HEK293 (cell line): ENCODE measurements at regions not wholly inside any gene's neighbourhood (a gene's known extent, or its start where the extent isn't known, plus 50 kb on each side); places are given as distances from the start of the nearest gene placed in this dataset.

Experiments
- CTCF ChIA-PET: fragments of 350-600 bp; formaldehyde crosslinking; extraction: SDS; loops from one replicate; lab custom pipeline; 2021; ENCODE audit warnings: antibody characterized with exemption; lab: Yijun Ruan, JAX
- POLR2A ChIA-PET: fragments of 300-600 bp; formaldehyde crosslinking; extraction: SDS; loops from one replicate; lab custom pipeline; 2020; ENCODE audit warnings: antibody characterized with exemption, inconsistent platforms; lab: Yijun Ruan, JAX
- H3K27ac ChIP-seq: fragments of 200-500 bp; sonication (Bioruptor generic); 2 replicates; pipeline ENCODE4 v1.5.1; 2014; ENCODE audit warnings: low read depth, low read length, control low read depth, inconsistent platforms; ENCODE audit errors: extremely low read depth
- H3K36me3 ChIP-seq, 2 experiments: fragments of 200-500 bp in 1 of 2; sonication (Bioruptor generic) in 1 of 2; 1 replicate in 1 of 2; 2 replicates in 1 of 2; pipeline ENCODE4 v1.5.1; 2014 to 2017; ENCODE audit warnings: inconsistent platforms in 2 of 2, low read length in 2 of 2; ENCODE audit not compliant: control insufficient read depth in 2 of 2, insufficient read depth in 1 of 2
- H3K4me1 ChIP-seq: fragments of 200-500 bp; sonication (Bioruptor generic); 2 replicates; pipeline ENCODE4 v1.5.1; 2014; ENCODE audit warnings: mild to moderate bottlenecking, low read length, inconsistent platforms; ENCODE audit not compliant: control insufficient read depth, insufficient read depth
- H3K4me3 ChIP-seq: 2 replicates; pipeline ENCODE4 v1.5.1; 2011; ENCODE audit warnings: low read depth, mild to moderate bottlenecking, control low read depth, low read length, moderate library complexity
- H3K9me3 ChIP-seq: fragments of 200-500 bp; sonication (Bioruptor generic); 2 replicates; pipeline ENCODE4 v1.5.1; 2014; ENCODE audit warnings: low read depth, low read length, inconsistent platforms; ENCODE audit not compliant: control insufficient read depth, insufficient read depth
- BCL11A ChIP-seq: fragments of 450-650 bp; formaldehyde crosslinking; IDR thresholded peaks from 2 replicates; pipeline ENCODE4 v1.5.1; 2016; ENCODE audit warnings: low read depth, missing biosample characterization, missing genetic modification characterization
- HOXC10 ChIP-seq: sonication (generic); formaldehyde crosslinking; IDR thresholded peaks from 2 replicates; pipeline ENCODE4 v1.8.1; 2023; ENCODE audit warnings: mild to moderate bottlenecking, missing genetic modification reagents
- KLF10 ChIP-seq: fragments of 450-650 bp; IDR thresholded peaks from 2 replicates; pipeline ENCODE4 v1.5.1; 2018; ENCODE audit warnings: missing biosample characterization, mild to moderate bottlenecking, missing genetic modification characterization
- OSR2 ChIP-seq: fragments of 450-650 bp; formaldehyde crosslinking; IDR thresholded peaks from 2 replicates; pipeline ENCODE4 v1.5.1; 2016; ENCODE audit warnings: missing biosample characterization, missing genetic modification characterization
- PRDM1 ChIP-seq: fragments of 450-650 bp; formaldehyde crosslinking; IDR thresholded peaks from 2 replicates; pipeline ENCODE4; 2016; ENCODE audit warnings: missing biosample characterization, missing genetic modification characterization
- WT1 ChIP-seq: fragments of 450-650 bp; formaldehyde crosslinking; IDR thresholded peaks from 2 replicates; pipeline ENCODE4 v1.5.1; 2016; ENCODE audit warnings: missing biosample characterization, missing genetic modification characterization
- ZBTB20 ChIP-seq: fragments of 450-650 bp; formaldehyde crosslinking; IDR thresholded peaks from 2 replicates; pipeline ENCODE4 v1.5.1; 2016; ENCODE audit warnings: missing biosample characterization, missing genetic modification characterization
- ZBTB21 ChIP-seq: fragments of 450-650 bp; formaldehyde crosslinking; IDR thresholded peaks from 2 replicates; pipeline ENCODE4 v1.5.1; 2017; ENCODE audit warnings: missing biosample characterization, missing genetic modification characterization
- ZBTB8A ChIP-seq: fragments of 450-650 bp; formaldehyde crosslinking; IDR thresholded peaks from 2 replicates; pipeline ENCODE4 v1.5.1; 2016; ENCODE audit warnings: missing biosample characterization, missing genetic modification characterization
- ZEB2 ChIP-seq: fragments of 450-650 bp; formaldehyde crosslinking; IDR thresholded peaks from 2 replicates; pipeline ENCODE4 v1.5.1; 2016; ENCODE audit warnings: missing biosample characterization, missing genetic modification characterization
- ZNF114 ChIP-seq: fragments of 450-650 bp; formaldehyde crosslinking; IDR thresholded peaks from 2 replicates; pipeline ENCODE4 v1.5.0; 2017; ENCODE audit warnings: missing biosample characterization, missing genetic modification characterization
- ZNF155 ChIP-seq: fragments of 450-650 bp; formaldehyde crosslinking; IDR thresholded peaks from 2 replicates; pipeline ENCODE4 v1.5.1; 2016; ENCODE audit warnings: missing biosample characterization, missing genetic modification characterization
- ZNF2 ChIP-seq: fragments of 450-650 bp; formaldehyde crosslinking; IDR thresholded peaks from 2 replicates; pipeline ENCODE4 v1.5.1; 2016; ENCODE audit warnings: missing biosample characterization, missing genetic modification characterization
- ZNF214 ChIP-seq: fragments of 450-650 bp; formaldehyde crosslinking; IDR thresholded peaks from 2 replicates; pipeline ENCODE4 v1.5.1; 2017; ENCODE audit warnings: missing biosample characterization, mild to moderate bottlenecking, missing genetic modification characterization, borderline replicate concordance
- ZNF350 ChIP-seq: fragments of 450-650 bp; formaldehyde crosslinking; IDR thresholded peaks from 2 replicates; pipeline ENCODE4 v1.5.0; 2017; ENCODE audit warnings: missing biosample characterization, mild to moderate bottlenecking, missing genetic modification characterization
- ZNF404 ChIP-seq: fragments of 450-650 bp; formaldehyde crosslinking; IDR thresholded peaks from 2 replicates; pipeline ENCODE4 v1.5.1; 2017; ENCODE audit warnings: missing biosample characterization, missing genetic modification characterization
- ZNF560 ChIP-seq: fragments of 450-650 bp; formaldehyde crosslinking; IDR thresholded peaks from 2 replicates; pipeline ENCODE4 v1.5.1; 2017; ENCODE audit warnings: missing biosample characterization, missing genetic modification characterization, borderline replicate concordance
- ZNF571 ChIP-seq: fragments of 450-650 bp; formaldehyde crosslinking; IDR thresholded peaks from 2 replicates; pipeline ENCODE4 v1.5.0; 2017; ENCODE audit warnings: missing biosample characterization, missing genetic modification characterization
- ZNF585B ChIP-seq: fragments of 450-650 bp; formaldehyde crosslinking; IDR thresholded peaks from 2 replicates; pipeline ENCODE4 v1.5.1; 2016; ENCODE audit warnings: missing biosample characterization, missing genetic modification characterization
- ZNF621 ChIP-seq: fragments of 450-650 bp; formaldehyde crosslinking; IDR thresholded peaks from 2 replicates; pipeline ENCODE4 v1.5.1; 2017; ENCODE audit warnings: missing biosample characterization, missing genetic modification characterization
- ZNF624 ChIP-seq: fragments of 450-650 bp; formaldehyde crosslinking; IDR thresholded peaks from 2 replicates; pipeline ENCODE4 v1.5.1; 2017; ENCODE audit warnings: missing biosample characterization, missing genetic modification characterization
- ZNF660 ChIP-seq: fragments of 450-650 bp; IDR thresholded peaks from 2 replicates; pipeline ENCODE4 v1.5.1; 2018; ENCODE audit warnings: missing biosample characterization, mild to moderate bottlenecking, missing genetic modification characterization
- ZNF664 ChIP-seq: fragments of 450-650 bp; formaldehyde crosslinking; IDR thresholded peaks from 2 replicates; pipeline ENCODE4 v1.5.1; 2016; ENCODE audit warnings: missing biosample characterization, missing genetic modification characterization
- ZNF777 ChIP-seq: fragments of 450-650 bp; formaldehyde crosslinking; IDR thresholded peaks from 2 replicates; pipeline ENCODE4 v1.5.1; 2017; ENCODE audit warnings: missing biosample characterization, missing genetic modification characterization, borderline replicate concordance
- ZSCAN30 ChIP-seq: fragments of 450-650 bp; IDR thresholded peaks from 2 replicates; pipeline ENCODE4 v1.5.1; 2018; ENCODE audit warnings: missing biosample characterization, mild to moderate bottlenecking, missing genetic modification characterization, moderate library complexity
- TF ChIP-seq, protein P1 (sequence below): fragments of 450-650 bp; formaldehyde crosslinking; optimal IDR thresholded peaks from 2 replicates; pipeline ENCODE3; 2016; ENCODE audit warnings: missing biosample characterization, mild to moderate bottlenecking, missing genetic modification characterization
- TF ChIP-seq, protein P2 (sequence below): fragments of 450-650 bp; formaldehyde crosslinking; IDR thresholded peaks from 2 replicates; pipeline ENCODE4 v1.5.1; 2016; ENCODE audit warnings: missing biosample characterization, missing genetic modification characterization
- TF ChIP-seq, protein P3 (sequence below): fragments of 450-650 bp; formaldehyde crosslinking; IDR thresholded peaks from 2 replicates; pipeline ENCODE4 v1.5.1; 2016; ENCODE audit warnings: missing biosample characterization, missing genetic modification characterization

DNA sequence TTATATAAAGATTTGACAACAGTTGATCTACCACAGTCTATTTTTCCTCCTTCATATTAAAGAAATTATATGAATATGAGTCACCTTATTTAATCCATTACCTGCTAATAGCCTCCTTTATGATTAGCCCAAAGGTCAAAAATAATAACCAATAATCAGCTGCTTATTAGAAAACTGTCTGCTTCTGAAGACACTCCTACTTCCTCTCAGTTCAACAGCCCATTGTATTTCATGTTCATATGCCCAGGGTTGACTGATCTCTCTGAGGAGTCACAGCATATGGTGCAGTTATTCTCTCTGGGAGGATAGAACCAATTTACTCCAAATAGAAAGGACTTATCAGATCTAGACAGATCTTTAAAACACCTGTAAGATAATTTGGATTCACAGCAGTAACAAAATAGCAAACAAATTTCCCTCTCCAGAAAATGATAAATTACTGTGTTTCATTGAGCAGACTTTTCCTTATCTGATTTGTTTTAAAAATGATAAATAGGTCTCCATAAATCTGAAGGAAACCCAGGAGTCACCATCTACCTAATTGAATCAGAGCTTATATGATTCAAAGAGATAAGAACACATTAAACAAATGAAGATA lies 180.4 kb upstream of the ITGA1 start (continued):
- TF ChIP-seq, protein P1, sequence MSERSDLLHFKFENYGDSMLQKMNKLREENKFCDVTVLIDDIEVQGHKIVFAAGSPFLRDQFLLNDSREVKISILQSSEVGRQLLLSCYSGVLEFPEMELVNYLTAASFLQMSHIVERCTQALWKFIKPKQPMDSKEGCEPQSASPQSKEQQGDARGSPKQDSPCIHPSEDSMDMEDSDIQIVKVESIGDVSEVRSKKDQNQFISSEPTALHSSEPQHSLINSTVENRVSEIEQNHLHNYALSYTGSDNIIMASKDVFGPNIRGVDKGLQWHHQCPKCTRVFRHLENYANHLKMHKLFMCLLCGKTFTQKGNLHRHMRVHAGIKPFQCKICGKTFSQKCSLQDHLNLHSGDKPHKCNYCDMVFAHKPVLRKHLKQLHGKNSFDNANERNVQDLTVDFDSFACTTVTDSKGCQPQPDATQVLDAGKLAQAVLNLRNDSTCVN (tag by site-specific recombination): no peak
- TF ChIP-seq ZNF624 (tag by site-specific recombination) (no peak), ZNF350 (no peak)
- TF ChIP-seq, protein P2, sequence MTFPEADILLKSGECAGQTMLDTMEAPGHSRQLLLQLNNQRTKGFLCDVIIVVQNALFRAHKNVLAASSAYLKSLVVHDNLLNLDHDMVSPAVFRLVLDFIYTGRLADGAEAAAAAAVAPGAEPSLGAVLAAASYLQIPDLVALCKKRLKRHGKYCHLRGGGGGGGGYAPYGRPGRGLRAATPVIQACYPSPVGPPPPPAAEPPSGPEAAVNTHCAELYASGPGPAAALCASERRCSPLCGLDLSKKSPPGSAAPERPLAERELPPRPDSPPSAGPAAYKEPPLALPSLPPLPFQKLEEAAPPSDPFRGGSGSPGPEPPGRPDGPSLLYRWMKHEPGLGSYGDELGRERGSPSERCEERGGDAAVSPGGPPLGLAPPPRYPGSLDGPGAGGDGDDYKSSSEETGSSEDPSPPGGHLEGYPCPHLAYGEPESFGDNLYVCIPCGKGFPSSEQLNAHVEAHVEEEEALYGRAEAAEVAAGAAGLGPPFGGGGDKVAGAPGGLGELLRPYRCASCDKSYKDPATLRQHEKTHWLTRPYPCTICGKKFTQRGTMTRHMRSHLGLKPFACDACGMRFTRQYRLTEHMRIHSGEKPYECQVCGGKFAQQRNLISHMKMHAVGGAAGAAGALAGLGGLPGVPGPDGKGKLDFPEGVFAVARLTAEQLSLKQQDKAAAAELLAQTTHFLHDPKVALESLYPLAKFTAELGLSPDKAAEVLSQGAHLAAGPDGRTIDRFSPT (tag by site-specific recombination): no peak

DNA sequence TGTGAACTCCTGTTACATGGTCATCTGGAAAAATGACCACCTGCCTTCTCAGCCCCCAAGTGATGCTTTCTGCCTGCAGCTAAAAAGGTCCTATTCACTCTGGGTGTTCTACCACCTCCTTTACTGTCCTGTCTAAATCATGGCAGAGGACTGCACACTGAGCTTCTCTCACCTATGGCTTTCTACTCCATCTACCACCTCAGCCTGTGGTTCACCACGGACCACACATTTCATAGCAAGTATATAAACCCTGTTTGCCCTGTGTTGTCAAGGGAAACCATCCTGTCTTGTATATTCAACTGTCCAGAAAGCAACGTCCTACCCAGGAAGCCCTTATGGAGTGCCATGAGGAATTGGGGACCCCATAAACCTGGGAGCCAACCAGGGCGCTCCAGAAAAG lies 167.4 kb upstream of the ITGA1 start:
- no peak overlapping the region for H3K27ac ChIP-seq
- H3K36me3 ChIP-seq: no peaks in the 10 kb centered on the region
- TF ChIP-seq ZNF777 (no peak), ZBTB8A (no peak), ZNF2 (no peak), ZNF571 (tag by site-specific recombination) (no peak), OSR2 (tag by site-specific recombination) (no peak), ZNF560 (tag by site-specific recombination) (no peak), BCL11A (tag by site-specific recombination) (no peak), ZNF155 (no peak), ZEB2 (no peak), ZNF660 (no peak), ZNF114 (no peak), ZSCAN30 (no peak), ZBTB21 (no peak)
- TF ChIP-seq, protein P3, sequence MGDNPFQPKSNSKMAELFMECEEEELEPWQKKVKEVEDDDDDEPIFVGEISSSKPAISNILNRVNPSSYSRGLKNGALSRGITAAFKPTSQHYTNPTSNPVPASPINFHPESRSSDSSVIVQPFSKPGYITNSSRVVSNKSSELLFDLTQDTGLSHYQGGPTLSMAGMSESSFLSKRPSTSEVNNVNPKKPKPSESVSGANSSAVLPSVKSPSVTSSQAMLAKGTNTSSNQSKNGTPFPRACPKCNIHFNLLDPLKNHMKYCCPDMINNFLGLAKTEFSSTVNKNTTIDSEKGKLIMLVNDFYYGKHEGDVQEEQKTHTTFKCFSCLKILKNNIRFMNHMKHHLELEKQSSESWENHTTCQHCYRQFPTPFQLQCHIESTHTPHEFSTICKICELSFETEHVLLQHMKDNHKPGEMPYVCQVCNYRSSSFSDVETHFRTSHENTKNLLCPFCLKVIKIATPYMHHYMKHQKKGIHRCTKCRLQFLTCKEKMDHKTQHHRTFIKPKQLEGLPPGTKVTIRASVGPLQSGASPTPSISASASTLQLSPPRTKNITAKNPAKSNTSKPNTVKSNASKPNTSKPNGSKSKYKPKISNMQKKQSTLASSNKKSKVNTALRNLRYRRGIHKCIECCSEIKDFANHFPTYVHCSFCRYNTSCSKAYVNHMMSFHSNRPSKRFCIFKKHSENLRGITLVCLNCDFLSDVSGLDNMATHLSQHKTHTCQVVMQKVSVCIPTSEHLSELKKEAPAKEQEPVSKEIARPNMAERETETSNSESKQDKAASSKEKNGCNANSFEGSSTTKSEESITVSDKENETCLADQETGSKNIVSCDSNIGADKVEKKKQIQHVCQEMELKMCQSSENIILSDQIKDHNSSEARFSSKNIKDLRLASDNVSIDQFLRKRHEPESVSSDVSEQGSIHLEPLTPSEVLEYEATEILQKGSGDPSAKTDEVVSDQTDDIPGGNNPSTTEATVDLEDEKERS: no peak
- no peaks in the 10 kb centered on the region for H3K4me1 ChIP-seq
- H3K4me3 ChIP-seq: no peak overlapping the region
- H3K9me3 ChIP-seq: no peaks in the 10 kb centered on the region
- CTCF ChIA-PET: no interaction called here
- POLR2A ChIA-PET: no interaction called here

DNA sequence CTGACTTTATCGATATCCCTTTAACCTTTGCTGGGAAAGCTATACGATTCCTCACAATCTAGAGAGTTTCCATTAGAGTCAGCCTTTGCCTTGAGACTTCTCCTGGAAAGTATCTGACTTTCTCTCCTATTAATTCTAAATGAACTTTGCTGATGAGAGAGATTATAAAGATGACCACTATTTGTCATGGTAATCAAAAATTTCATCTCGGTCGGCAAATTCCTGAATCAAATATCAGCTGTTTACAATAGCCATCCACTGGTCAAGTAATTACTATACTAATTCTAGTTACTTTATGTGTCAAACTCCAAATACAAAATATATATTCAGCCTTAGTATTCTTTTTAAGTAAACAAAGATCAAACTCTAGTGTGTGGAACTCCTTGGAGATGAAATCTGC lies 164.4 kb upstream of the ITGA1 start:
- H3K9me3 ChIP-seq: no peaks in the 10 kb centered on the region
- no peaks in the 10 kb centered on the region for H3K4me1 ChIP-seq
- no peaks in the 10 kb centered on the region for H3K36me3 ChIP-seq
- CTCF ChIA-PET: no interaction called here
- no peak overlapping the region for H3K27ac ChIP-seq
- POLR2A ChIA-PET: no interaction called here
- no peak overlapping the region for H3K4me3 ChIP-seq
- TF ChIP-seq ZBTB20 (tag by site-specific recombination) (no peak), ZNF404 (no peak), HOXC10 (CRISPR knock-in tag) (no peak), WT1 (tag by site-specific recombination) (no peak), ZNF664 (no peak), ZNF214 (tag by site-specific recombination) (no peak), ZNF155 (no peak), ZNF621 (tag by site-specific recombination) (no peak), ZNF585B (tag by site-specific recombination) (no peak), KLF10 (tag by site-specific recombination) (no peak), PRDM1 (tag by site-specific recombination) (no peak)
- TF ChIP-seq, protein P3: no peak
